CD4-positive, alpha-beta T cell treated with Interleukin-15 for 1 hour (primary cell): ENCODE measurements at regions not wholly inside any gene's neighbourhood (a gene's known extent, or its start where the extent isn't known, plus 50 kb on each side); places are given as distances from the start of the nearest gene placed in this dataset.
"Not testable (repeated sequence)": the region's sequence is repeated elsewhere in the genome, so short reads cannot be mapped to it uniquely, and the experiment has no call there.

ENCODE experiments used
- DNase-seq: peaks from one replicate; pipeline ENCODE4 v3.0.0-alpha.2; 2020

- DNase-seq, result not testable (repeated sequence)
Observed at GRCh38 chr20:30297878-30298595, 959.4 kb upstream of the DEFB115 start.

GRCh38 chr20:30300220-30300642 is 957.2 kb upstream of the DEFB115 start:
- DNase-seq, result not testable (repeated sequence)

DNA sequence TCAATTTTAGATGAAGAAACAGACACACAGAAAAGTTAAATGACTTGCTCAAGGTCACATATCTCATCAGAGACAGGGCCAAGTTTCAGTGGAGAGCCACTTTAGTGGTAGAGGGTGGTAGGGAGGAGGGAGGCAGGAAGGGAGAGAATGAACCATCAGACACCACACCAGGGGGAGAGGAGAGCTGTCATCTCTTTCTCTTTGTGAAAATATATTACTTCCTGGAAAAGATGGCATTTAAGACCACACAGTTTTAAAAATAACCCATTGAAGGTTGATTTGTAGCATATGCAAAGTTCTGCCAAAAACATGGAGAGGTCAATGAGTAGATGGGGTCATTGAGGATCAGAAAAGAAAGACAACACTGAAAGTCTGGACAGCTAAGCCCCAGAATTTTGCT is 954.7 kb upstream of the DEFB115 start:
- DNase-seq, result not testable (repeated sequence)

GRCh38 chr20:30309938-30310337 is 947.5 kb upstream of the DEFB115 start:
- DNase-seq, result not testable (repeated sequence)

DNA sequence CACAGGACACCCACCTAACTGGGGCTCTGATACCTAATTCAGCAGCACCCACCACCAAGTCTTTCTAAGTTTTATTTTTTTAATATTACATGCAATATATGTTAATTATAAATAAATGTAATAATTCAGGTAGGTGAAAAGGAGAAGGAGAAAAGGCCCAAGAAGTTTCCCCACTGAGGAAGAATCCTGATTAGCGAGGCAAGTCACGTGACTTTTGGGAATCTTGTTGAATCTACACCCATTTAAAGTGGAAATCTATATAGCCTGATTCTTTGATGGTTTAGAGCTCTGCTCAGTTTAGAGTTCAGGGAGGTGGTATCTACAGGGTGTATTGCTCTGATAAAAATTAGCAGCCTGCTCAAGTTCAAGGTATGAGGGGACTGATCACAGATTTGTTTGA is 947.1 kb upstream of the DEFB115 start:
- not testable (repeated sequence) for DNase-seq

DNA sequence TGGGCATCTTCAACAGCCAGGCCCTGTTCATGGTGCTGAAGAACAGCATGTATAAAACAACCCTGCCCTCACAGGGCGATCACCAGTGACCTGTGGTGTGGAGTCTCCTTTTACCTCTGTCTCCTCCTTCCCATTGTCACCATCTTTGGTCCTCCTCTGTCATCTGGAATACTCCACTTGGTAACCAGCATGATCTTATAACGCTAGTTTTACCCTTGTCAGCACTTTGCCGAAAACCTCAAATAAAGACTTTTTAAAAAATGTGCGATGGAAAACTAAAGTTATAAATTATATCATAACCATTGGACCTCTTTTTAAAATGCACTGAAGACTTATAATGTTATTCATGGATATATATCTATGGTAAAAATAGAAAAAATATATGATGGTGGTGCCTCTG is 945.2 kb upstream of the DEFB115 start:
- not testable (repeated sequence) for DNase-seq

DNA sequence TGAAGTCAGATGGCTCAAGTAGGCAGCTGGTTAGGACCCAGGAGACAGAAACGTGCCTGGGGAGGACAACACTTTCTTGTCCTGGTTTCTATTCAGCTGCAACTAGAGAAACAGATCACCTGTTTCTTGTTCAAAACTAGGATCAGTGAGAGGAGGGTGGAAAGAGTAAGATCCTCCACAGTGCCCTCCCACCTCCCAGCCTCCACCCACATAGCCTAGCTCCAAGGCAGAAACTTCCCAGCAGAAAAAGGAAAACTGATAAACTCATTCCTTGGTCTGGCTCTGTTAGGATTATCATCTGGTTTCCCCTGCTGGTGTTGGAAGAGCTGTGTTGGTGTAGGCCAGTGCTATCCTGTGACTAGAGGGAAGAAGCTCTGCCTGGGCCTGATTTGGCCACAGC is 943.8 kb upstream of the DEFB115 start:
- DNase-seq, result not testable (repeated sequence)

DNA sequence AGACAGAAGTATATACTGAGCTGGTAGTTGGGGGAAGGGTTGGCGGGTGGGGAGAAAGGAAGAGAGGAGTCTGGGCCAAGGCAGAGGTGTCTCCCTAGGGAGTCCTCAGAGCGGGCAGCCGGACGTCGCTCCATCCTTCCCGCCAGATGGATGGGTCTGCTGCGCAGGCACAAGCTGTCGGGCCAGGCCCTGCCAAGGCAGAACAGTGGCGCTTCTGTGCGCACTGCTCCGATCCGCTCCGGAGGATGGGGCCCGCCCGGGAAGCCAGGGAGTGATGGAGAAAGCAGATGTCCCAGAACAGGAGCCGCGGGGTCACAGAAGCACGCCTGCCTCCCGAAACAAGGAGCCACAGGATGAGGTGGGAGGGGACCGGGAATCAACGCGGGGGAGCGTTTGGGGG is 941.4 kb upstream of the DEFB115 start:
- not testable (repeated sequence) for DNase-seq

DNA sequence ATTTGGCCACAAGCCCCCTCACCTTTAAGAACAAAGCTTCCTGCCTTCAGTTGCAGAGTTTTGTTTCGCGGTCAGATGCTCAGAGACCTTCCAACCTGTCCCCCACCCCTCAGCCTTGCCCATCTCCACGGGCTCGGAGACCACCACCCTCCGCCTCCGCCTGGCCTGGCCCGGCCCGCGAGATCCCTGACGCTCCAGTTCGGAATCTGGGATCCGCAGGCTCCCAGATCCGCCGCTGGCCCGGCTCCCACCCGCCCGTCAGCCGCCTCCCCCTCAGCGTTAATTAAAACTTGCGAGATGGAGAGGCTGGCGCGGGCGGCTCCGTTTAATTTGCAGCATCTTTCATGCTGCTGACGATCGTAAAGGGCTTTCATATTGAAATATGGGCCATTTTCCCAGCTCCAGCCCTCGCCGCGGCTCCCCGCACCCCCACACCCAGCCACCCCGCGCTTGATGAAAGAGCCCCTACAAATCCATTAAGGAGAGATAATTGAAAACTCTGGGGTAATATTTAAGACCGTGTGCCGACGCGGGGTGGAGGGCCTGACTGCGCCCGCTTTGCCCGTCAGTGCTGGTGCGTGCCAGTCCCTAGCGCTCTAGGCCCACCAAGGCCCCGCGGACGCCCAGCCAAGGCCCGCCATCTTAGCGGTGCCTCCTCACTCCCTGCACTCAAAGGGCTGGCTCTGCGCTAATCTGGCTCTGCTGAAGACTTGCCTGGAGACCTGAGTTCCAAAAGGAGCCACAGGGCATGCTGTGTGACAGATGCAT is 940.7 kb upstream of the DEFB115 start:
- DNase-seq, result not testable (repeated sequence)

- DNase-seq, result not testable (repeated sequence)
Observed at GRCh38 chr20:30333744-30334143, 923.7 kb upstream of the DEFB115 start.

DNA sequence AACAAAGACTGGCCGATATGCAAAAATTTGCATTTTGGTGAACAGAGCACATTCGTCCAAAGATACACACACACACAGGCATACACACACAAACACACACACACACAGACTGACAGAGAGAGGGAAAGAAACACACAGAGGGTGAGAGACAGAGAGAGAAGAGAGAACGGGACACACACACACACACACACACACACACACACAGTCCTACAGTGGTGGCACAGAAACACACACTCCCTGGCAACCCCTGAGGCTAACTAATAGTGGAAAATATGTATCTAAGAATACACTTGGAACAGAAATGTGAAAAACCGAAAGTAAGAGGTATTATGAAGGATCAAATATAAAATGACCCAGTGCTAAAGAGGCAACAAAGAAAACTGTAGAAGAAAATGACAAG is 919.9 kb upstream of the DEFB115 start:
- DNase-seq, result not testable (repeated sequence)

- not testable (repeated sequence) for DNase-seq
Observed at GRCh38 chr20:30348932-30349331, 908.5 kb upstream of the DEFB115 start.

- not testable (repeated sequence) for DNase-seq
Observed at GRCh38 chr20:30356854-30357467, 900.5 kb upstream of the DEFB115 start.

GRCh38 chr20:30361756-30362155 is 895.7 kb upstream of the DEFB115 start:
- not testable (repeated sequence) for DNase-seq

- DNase-seq, result not testable (repeated sequence)
Observed at GRCh38 chr20:30376430-30376766, 881.1 kb upstream of the DEFB115 start.

DNA sequence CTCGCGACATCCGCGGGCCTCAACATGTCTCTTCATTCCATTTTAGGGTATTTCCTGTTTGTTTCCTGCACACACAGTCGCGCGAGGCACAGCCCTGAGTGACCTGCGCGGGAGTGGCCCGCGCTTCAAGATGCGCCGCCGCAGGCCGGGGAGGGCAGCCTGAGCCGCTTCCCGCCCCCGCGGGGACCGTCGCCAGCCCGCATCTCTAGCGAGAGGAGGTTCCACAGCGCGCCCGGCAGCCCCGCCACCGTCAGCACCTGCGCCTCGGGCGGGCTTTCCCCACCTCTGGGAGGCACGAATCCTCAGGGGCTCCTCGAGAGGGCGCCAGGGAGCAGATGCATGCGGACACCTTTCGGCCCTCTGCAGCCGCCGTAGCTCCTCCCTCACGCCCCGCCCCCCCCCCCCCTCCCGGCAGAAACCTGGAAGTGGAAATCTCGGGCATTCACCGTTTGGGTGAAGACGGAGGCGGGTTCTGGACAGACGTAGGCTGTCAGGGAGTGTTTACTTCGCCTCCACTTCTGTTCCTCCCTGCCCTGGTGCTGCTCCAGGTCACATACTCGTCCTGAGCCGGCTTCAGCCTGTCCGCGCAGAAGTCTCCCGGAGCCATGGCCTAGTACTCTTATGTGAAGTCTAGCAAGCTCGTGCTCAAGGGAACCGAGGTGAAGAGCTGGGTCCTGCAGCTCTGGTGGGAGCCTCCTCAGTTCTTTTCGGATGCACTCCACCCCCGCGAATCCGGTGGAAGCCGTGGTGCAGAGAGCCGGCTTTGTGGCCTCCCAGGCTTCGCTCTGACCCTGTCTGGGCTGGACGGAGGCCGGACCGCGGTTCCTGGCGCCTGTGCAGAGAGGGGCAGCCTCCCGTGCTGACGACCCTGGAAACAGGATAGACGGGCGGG is 880.5 kb upstream of the DEFB115 start:
- DNase-seq, result peak; percentile 91

- not testable (repeated sequence) for DNase-seq
Observed at GRCh38 chr20:30378317-30378716, 879.1 kb upstream of the DEFB115 start.

DNA sequence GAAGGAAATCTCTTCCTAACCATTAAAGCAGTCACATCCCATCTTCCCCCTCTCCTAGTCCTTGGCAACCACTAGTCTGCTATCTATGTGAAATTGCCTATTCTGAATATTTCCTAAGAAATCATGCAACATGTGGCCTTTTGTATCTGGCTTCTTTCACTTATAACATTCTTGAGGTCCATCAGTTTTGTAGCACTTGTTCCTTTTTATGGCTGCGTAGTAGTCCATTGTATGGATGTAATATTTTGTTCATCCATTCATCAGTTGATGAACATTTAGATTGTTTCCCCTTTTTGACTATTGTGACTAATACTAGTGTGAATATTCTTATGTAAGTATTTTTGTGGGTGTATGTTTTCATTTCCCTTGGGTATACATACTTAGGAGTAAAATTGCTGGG is 878.7 kb upstream of the DEFB115 start:
- not testable (repeated sequence) for DNase-seq

GRCh38 chr20:30384841-30385240 is 872.6 kb upstream of the DEFB115 start:
- DNase-seq, result not testable (repeated sequence)

DNA sequence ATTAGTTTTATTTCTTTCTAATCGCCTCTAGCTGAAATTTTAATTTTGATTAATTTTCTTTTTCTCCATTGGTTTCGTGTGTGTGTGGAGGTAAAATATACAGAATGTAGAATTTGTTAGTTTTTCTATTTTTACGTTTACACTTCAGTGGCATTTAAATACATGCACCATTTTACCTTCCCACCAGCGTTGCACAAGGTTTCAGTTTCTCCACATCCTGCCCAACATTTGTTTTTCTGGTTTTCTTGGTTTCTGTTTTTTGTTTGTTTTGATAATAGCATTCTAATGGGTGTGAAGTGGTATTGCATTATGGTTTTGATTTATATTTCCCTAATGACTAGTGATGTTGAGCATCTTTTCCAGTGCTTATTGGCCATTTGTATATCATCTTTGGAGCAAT is 871.4 kb upstream of the DEFB115 start:
- DNase-seq, result not testable (repeated sequence)

DNA sequence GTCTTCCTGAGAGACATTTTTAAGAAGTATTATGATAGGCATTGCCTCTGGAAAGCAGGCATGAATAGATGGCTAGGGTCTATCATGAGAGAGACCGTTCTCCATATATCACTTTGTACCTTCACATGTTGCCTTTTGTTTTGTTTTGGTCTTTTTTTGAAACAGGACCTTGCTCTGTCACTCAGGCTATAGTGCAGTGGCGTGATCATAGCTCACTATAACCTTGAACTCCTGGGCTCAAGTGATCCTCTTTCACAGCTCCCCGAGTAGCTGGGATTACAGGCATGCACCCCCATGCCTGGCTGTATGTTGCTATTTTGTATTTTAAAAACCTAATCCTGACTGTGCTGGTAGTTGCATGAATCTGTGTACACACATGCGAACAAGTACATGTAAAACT is 869.6 kb upstream of the DEFB115 start:
- not testable (repeated sequence) for DNase-seq

DNA sequence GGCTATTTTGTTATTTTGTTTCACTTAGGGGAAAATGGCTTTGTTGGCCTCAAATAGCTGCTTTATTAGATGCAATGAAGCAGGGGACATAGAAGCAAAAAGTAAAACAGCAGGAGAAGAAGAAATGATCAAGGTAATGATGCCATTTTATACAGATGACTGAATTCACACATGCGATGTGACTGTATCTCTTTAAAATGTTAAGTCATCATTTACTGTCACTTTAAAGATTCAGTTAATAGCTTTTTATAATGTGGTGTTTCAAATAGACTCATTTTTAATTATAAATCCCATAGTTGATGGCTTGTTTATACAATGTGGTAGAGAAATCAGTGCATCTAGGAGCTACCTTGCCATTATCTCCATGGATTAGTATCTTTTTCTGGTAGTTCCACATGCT is 863.9 kb upstream of the DEFB115 start:
- not testable (repeated sequence) for DNase-seq

DNA sequence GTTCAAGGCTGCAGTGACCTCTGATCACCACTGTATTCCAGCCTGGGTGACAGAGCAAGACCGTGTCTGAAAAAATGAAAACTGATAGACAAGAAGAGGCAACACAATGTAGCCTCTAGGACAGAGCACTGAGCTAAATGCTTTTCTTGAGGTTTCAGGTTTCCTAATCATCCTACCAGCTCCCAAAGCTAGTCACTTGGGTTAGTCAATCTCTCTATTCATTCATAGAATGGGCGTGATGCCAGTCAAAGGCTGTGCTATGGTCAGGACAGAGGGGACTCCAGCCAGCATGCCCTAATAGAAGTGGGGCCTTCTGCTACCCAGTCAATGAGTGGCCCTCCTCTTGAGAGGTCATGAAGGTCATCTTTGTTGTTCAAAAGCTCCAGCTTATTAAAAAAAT is 860.4 kb upstream of the DEFB115 start:
- not testable (repeated sequence) for DNase-seq
